PFSK-1 (cell line): ENCODE measurements at regions not wholly inside any gene's neighbourhood (a gene's known extent, or its start where the extent isn't known, plus 50 kb on each side); places are given as distances from the start of the nearest gene placed in this dataset.

Experiments
- FOXP2 ChIP-seq: optimal IDR thresholded peaks from 2 replicates; pipeline ENCODE3; 2011; ENCODE audit warnings: borderline replicate concordance, control low read depth, inconsistent platforms; ENCODE audit not compliant: insufficient read depth; ENCODE audit errors: extremely low read length, extremely low read depth
- POLR2AphosphoS5 ChIP-seq: IDR thresholded peaks from 2 replicates; pipeline ENCODE4 v1.6.1; 2012; ENCODE audit warnings: low read depth, mild to moderate bottlenecking, control low read depth, low read length, moderate library complexity
- REST ChIP-seq, 2 experiments: IDR thresholded peaks; 2 replicates each; pipeline versions ENCODE4 v1.6.1 to v1.8.0; 2011 to 2012; ENCODE audit warnings: low read depth in 2 of 2, low read length in 2 of 2, control low read depth in 1 of 2, inconsistent platforms in 1 of 2, mild to moderate bottlenecking in 1 of 2, moderate library complexity in 1 of 2; ENCODE audit not compliant: insufficient read depth in 1 of 2
- SIN3A ChIP-seq: IDR thresholded peaks from 2 replicates; pipeline ENCODE4 v1.6.1; 2012; ENCODE audit warnings: mild to moderate bottlenecking, low read length, moderate library complexity, borderline replicate concordance; ENCODE audit not compliant: insufficient read depth
- TAF1 ChIP-seq: IDR thresholded peaks from 2 replicates; pipeline ENCODE4 v1.6.1; 2012; ENCODE audit warnings: low read length, control low read depth, borderline replicate concordance; ENCODE audit not compliant: insufficient read depth

GRCh38 chr6:98039443-98039842 is 756.4 kb upstream of the MMS22L start:
- TF ChIP-seq TAF1 (no peak), REST (IDR thresholded peaks at IDR 0.05; ENCODE audit: insufficient read depth in 1 of 2, low read depth in 2 of 2, low read length in 2 of 2) (no peak), POLR2AphosphoS5 (no peak), SIN3A (no peak), FOXP2 (no peak)

- TF ChIP-seq SIN3A, result no peak
- no peak for TF ChIP-seq REST (IDR thresholded peaks at IDR 0.05; ENCODE audit: insufficient read depth in 1 of 2, low read depth in 2 of 2, low read length in 2 of 2)
- no peak for TF ChIP-seq POLR2AphosphoS5
- no peak for TF ChIP-seq FOXP2
- no peak for TF ChIP-seq TAF1
Measured at GRCh38 chr6:98039904-98040607, 757.0 kb upstream of the MMS22L start.

- TF ChIP-seq POLR2AphosphoS5 (no peak), REST (IDR thresholded peaks at IDR 0.05; ENCODE audit: insufficient read depth in 1 of 2, low read depth in 2 of 2, low read length in 2 of 2) (no peak), TAF1 (no peak), SIN3A (no peak)
Measured at GRCh38 chr6:98041056-98041455, 758.0 kb upstream of the MMS22L start.

- no peak for TF ChIP-seq SIN3A
- no peak for TF ChIP-seq TAF1
- TF ChIP-seq POLR2AphosphoS5, result no peak
- TF ChIP-seq FOXP2, result no peak
- no peak for TF ChIP-seq REST (IDR thresholded peaks at IDR 0.05; ENCODE audit: insufficient read depth in 1 of 2, low read depth in 2 of 2, low read length in 2 of 2)
Measured at GRCh38 chr6:98041921-98042320, 758.9 kb upstream of the MMS22L start.

GRCh38 chr6:98044151-98044561 is 761.1 kb upstream of the MMS22L start:
- TF ChIP-seq REST (IDR thresholded peaks at IDR 0.05; ENCODE audit: insufficient read depth in 1 of 2, low read depth in 2 of 2, low read length in 2 of 2), result no peak
- no peak for TF ChIP-seq SIN3A
- TF ChIP-seq FOXP2, result no peak
- no peak for TF ChIP-seq TAF1
- no peak for TF ChIP-seq POLR2AphosphoS5
